ENCODE measurements at regions not wholly inside any gene's neighbourhood (a gene's known extent, or its start where the extent isn't known, plus 50 kb on each side); places are given as distances from the start of the nearest gene placed in this dataset.

DNA sequence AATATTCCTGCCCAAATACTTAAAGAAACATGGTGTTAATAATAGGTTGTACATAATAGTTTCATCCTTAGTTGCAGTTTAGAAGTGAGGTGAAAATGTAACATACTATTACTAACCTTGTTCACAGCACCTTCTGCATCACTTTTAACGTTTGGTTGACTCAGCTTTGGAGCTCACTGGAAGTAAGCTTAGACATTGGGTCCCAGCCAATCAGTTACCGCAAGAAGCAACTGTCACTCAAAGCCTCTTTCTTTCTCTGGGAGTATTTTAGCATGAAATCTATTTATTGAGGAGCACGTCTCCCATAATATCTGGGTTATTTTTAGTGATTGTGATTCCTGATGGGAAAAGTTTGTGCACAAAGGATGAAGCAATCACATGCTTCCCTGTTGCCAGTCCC, 472.6 kb downstream of the SNAPC1 start:
- no peak overlapping the region for H3K4me3 ChIP-seq (ENCODE audit: low read depth, low read length)
- TF ChIP-seq, protein P1, sequence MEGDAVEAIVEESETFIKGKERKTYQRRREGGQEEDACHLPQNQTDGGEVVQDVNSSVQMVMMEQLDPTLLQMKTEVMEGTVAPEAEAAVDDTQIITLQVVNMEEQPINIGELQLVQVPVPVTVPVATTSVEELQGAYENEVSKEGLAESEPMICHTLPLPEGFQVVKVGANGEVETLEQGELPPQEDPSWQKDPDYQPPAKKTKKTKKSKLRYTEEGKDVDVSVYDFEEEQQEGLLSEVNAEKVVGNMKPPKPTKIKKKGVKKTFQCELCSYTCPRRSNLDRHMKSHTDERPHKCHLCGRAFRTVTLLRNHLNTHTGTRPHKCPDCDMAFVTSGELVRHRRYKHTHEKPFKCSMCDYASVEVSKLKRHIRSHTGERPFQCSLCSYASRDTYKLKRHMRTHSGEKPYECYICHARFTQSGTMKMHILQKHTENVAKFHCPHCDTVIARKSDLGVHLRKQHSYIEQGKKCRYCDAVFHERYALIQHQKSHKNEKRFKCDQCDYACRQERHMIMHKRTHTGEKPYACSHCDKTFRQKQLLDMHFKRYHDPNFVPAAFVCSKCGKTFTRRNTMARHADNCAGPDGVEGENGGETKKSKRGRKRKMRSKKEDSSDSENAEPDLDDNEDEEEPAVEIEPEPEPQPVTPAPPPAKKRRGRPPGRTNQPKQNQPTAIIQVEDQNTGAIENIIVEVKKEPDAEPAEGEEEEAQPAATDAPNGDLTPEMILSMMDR (IDR thresholded peaks at IDR 0.05; ENCODE audit: insufficient read depth, low read depth, low read length, missing control alignments), result no peak
- no peak for DNase-seq (ENCODE audit: low read depth)

DNA sequence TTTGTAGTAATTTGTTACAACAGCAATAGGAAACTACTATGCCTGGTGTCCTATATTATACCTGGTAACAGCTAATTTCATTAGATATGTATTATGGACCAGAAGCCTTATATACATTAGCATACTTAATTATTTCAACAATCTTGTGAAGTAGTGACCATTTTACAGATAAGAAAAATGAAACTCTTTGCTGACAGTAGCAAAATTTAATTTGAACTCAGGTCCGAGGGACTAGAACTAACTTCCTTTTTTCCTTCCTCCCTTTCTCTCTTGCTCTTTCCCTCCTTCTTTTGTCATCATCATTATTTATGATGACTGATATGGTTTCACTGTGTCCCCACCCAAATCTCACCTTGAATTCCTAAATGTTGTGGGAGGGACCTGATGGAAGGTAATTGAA, 482.0 kb downstream of the SNAPC1 start:
- no peak for DNase-seq (ENCODE audit: low read depth)
- TF ChIP-seq, protein P1 (IDR thresholded peaks at IDR 0.05; ENCODE audit: insufficient read depth, low read depth, low read length, missing control alignments), result no peak
- no peak overlapping the region for H3K4me3 ChIP-seq (ENCODE audit: low read depth, low read length)

DNA sequence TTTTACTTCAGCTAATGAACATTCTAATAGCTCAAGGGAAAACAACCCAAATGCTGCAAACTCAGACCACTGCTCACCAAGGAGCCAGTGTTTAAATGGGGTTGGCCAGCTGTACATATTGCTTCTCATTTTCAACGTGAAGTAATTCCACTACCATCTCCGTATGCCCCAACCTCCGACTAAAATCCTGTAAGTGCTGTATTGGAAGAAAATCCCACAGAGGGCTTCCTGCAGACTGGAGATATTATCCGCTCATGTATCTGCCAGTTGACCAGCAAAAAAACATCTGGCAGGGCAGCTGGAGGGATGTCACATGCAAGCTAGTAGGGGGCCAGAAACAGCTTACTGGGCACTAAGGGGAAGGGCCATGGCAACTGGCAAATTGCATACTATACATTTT, 485.0 kb downstream of the SNAPC1 start:
- TF ChIP-seq, protein P1 (IDR thresholded peaks at IDR 0.05; ENCODE audit: insufficient read depth, low read depth, low read length, missing control alignments), result no peak
- DNase-seq (ENCODE audit: low read depth), result no peak
- no peak overlapping the region for H3K4me3 ChIP-seq (ENCODE audit: low read depth, low read length)

DNA sequence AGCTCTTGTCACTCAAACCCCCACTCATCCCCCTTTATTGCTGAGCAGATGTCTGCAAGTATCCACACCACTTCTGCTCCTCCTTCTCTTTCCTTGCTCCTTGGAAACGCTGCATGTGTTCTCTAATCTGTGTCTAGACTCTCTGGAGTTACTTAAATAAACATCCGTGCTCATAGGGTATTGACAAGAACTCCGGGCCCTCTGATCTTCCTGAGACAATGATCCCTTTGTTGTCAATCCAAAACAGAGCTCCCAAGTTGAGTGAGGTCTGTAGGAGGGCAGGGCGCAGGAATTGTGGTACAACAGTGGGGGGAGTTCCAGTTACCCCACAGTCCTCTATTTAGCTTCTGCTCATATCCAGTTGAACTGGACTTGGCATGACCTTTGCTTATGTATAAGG, 489.0 kb downstream of the SNAPC1 start:
- no peak overlapping the region for H3K4me3 ChIP-seq (ENCODE audit: low read depth, low read length)
- TF ChIP-seq, protein P1 (IDR thresholded peaks at IDR 0.05; ENCODE audit: insufficient read depth, low read depth, low read length, missing control alignments), result no peak
- DNase-seq (ENCODE audit: low read depth), result no peak

DNA sequence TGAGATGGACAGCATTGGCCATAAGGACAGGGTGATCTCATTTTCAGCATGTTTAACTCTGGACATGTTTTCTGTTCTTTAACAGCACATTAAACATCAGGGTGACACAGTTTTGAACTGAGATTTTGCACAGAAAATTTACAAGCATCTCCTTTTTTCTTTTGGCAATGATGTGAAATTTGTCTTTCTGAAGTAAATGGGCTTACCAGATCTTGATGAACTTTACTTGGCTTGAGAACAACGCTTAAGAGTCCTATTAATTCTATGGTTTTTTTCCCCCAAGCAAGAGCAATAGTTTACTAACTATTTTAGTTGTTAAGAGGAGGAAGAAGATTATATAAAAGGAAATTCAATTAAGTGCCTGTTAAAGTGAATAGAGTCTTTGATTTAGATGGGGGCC, 491.0 kb downstream of the SNAPC1 start:
- no peak overlapping the region for H3K4me3 ChIP-seq (ENCODE audit: low read depth, low read length)
- TF ChIP-seq, protein P1 (IDR thresholded peaks at IDR 0.05; ENCODE audit: insufficient read depth, low read depth, low read length, missing control alignments), result no peak
- no peak for DNase-seq (ENCODE audit: low read depth)

DNA sequence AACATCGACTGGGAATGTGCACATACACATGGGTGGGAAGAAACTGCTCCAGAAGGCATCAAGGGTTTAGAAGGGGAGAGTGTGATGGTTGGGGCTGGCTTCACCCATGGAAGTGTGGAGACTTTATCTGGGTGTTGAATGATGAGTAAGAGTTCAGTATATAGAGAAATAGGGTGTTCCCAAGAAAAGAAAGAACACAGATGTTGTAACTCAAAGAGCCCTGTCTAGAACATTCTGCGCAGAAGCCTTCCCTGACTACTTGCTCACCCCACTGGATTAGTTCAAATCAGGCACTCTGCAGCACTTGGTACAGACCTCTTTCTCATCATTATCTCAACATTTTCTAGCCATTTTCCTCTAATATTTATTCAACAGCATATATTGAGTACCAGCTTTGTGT, 491.7 kb downstream of the SNAPC1 start:
- DNase-seq (ENCODE audit: low read depth), result no peak
- no peak overlapping the region for H3K4me3 ChIP-seq (ENCODE audit: low read depth, low read length)
- TF ChIP-seq, protein P1 (IDR thresholded peaks at IDR 0.05; ENCODE audit: insufficient read depth, low read depth, low read length, missing control alignments), result no peak

DNA sequence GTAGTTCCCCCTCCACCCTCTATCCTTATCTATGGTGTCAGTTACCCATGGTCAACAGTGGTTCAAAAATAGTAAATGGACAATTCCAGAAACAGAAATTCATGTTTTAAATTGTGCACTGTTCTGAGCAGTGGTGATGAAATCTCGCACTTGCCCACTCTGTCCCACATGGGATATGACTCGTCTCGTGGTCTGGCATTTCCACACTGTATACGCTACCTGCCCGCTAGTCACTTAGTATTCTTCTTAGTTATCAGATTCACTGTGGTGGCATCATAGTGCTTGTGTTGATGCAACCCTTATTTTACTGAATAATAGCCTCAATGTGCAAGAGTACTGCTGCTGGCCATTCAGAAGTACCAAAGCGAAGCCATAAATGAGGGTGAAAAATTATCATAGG, 507.0 kb downstream of the SNAPC1 start:
- no peak for DNase-seq (ENCODE audit: low read depth)
- TF ChIP-seq, protein P1 (IDR thresholded peaks at IDR 0.05; ENCODE audit: insufficient read depth, low read depth, low read length, missing control alignments), result no peak
- no peak overlapping the region for H3K4me3 ChIP-seq (ENCODE audit: low read depth, low read length)

Measured in GM12865 (cell line).